MV-4-11 (cell line): ENCODE measurements at regions not wholly inside any gene's neighbourhood (a gene's known extent, or its start where the extent isn't known, plus 50 kb on each side); places are given as distances from the start of the nearest gene placed in this dataset.

Source experiments
- DNase-seq: peaks from one replicate; lab custom pipeline; 2025; lab: John Stamatoyannopoulos, UW

GRCh38 chr9:107064378-107064777, 201.4 kb downstream of the ZNF462 start:
- no peak for DNase-seq

- no peak for DNase-seq
Observed at GRCh38 chr9:107065549-107065948, 202.6 kb downstream of the ZNF462 start.

GRCh38 chr9:107067739-107068416, 204.9 kb downstream of the ZNF462 start:
- no peak for DNase-seq

- no peak for DNase-seq
Observed at GRCh38 chr9:107068581-107068980, 205.6 kb downstream of the ZNF462 start.

GRCh38 chr9:107070586-107070985, 207.6 kb downstream of the ZNF462 start:
- no peak for DNase-seq

- no peak for DNase-seq
Observed at GRCh38 chr9:107078061-107078460, 205.0 kb upstream of the RAD23B start.

GRCh38 chr9:107079589-107079988, 203.5 kb upstream of the RAD23B start:
- DNase-seq: no peak

- DNase-seq: no peak
Observed at GRCh38 chr9:107080130-107080529, 202.9 kb upstream of the RAD23B start.

GRCh38 chr9:107086460-107086859, 196.6 kb upstream of the RAD23B start:
- no peak for DNase-seq

- peak; percentile 1 for DNase-seq
Observed at GRCh38 chr9:107087222-107087621, 195.9 kb upstream of the RAD23B start.

GRCh38 chr9:107090218-107090617, 192.9 kb upstream of the RAD23B start:
- no peak for DNase-seq

- no peak for DNase-seq
Observed at GRCh38 chr9:107093365-107094060, 189.6 kb upstream of the RAD23B start.

- no peak for DNase-seq
Observed at GRCh38 chr9:107094370-107094769, 188.7 kb upstream of the RAD23B start.

GRCh38 chr9:107100591-107100990, 182.5 kb upstream of the RAD23B start:
- no peak for DNase-seq

- no peak for DNase-seq
Observed at GRCh38 chr9:107102011-107102410, 181.1 kb upstream of the RAD23B start.

- no peak for DNase-seq
Observed at GRCh38 chr9:107103621-107104020, 179.5 kb upstream of the RAD23B start.

- no peak for DNase-seq
Observed at GRCh38 chr9:107105784-107106183, 177.3 kb upstream of the RAD23B start.

GRCh38 chr9:107106416-107106815, 176.7 kb upstream of the RAD23B start:
- no peak for DNase-seq

GRCh38 chr9:107108342-107109130, 174.5 kb upstream of the RAD23B start:
- no peak for DNase-seq

GRCh38 chr9:107109324-107109723, 173.8 kb upstream of the RAD23B start:
- no peak for DNase-seq

- peak; percentile 3 for DNase-seq
Observed at GRCh38 chr9:107110153-107110552, 172.9 kb upstream of the RAD23B start.

- DNase-seq: peak; percentile 80
Observed at GRCh38 chr9:107112707-107113243, 170.3 kb upstream of the RAD23B start.
